Inflammatory macrophage treated with lipopolysaccharide for 4 hours (primary cell): ENCODE measurements at regions not wholly inside any gene's neighbourhood (a gene's known extent, or its start where the extent isn't known, plus 50 kb on each side); places are given as distances from the start of the nearest gene placed in this dataset.
A peak's percentile ranks its signal among the peaks of the same experiment; 100 is the strongest.

ENCODE experiments used
- DNase-seq: peaks from one replicate; pipeline ENCODE4 v3.0.0-alpha.2; 2020

DNA sequence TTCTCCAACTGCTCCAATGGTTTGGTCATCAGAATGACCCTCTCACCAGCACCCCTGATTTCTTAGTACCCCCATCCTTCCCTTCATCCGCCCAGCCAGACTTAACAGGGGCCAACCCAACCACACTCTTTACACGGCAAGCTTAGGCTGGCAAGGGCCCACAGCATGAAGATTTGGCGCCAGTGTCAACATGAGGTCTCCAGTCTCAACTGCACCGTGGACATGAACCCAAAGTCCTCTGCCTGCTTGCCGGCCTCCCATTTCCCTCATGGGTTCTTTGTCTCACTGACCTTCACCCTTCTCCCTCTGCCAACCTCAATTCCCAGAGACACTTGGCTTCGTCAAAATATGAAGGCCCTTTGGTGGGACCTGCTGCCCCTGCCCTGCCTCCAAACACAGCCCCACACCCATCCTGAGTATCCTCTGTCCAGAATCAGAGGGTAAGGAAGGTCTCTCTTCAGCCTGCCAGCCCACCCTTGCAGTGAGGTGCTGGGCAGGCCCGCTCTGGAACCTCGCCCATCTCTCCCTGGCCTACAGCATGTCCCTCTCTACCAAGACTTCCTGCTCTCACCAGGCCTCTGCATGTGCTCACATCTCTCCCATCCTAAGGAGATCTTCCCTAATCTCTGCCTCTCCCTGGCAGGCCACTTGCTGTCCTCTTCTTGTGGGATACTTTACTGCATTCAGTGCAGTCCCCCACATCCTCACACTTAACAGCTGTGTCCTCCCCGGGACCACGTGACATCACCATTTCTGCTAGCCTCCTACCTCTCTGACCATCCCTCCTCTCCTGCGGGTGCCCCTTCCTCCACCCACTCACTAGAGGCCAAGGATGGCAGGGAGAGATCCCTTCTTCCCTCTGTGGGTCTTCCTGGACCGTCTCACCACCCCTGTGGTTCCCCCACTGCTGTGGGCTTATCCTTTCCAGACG is 91.7 kb upstream of the ZMIZ1 start:
- peak; percentile 48 for DNase-seq

GRCh38 chr10:78979938-78980337 is 88.8 kb upstream of the ZMIZ1 start:
- no peak for DNase-seq

DNA sequence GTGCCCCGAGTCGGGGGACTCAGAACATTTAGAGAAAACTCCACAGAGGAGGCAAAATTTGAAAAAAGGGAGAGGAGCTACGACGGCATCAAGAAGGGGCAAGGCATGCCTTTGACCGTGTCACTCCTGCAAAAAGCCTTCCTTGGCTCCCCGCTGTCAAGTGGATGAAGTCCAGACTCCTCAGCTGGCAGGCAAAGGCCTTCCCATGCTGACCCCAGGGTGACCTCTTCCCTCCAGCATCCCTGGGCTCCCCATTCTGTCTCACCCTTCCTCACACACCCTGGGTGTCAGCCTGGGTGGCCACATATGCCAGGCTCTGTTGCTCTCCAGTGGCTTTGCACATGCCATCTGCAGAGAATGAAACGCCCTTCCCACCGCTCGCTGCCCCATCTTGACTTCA is 88.4 kb upstream of the ZMIZ1 start:
- no peak for DNase-seq

DNA sequence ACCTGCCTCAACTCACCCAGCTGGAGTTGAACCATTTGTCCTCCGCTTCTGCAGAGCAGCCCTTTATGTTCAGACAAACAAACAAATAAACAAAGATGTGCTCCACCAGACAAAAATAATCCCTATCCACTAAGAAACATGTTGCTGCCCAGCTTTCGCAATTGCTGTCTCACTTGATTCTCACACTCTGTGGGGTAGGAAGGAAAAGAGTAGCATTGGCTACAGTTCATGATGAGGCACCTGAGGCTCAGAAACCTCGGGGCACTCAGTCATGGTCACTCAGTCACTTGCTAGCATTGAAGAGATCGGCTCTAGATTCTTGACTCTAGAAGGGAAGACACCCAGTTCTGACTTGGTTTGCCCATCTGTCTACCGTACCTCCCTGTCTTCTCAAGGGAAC is 88.0 kb upstream of the ZMIZ1 start:
- peak; percentile 73 for DNase-seq

- DNase-seq: peak; percentile 66
Measured at GRCh38 chr10:78981257-78981969, 87.4 kb upstream of the ZMIZ1 start.

DNA sequence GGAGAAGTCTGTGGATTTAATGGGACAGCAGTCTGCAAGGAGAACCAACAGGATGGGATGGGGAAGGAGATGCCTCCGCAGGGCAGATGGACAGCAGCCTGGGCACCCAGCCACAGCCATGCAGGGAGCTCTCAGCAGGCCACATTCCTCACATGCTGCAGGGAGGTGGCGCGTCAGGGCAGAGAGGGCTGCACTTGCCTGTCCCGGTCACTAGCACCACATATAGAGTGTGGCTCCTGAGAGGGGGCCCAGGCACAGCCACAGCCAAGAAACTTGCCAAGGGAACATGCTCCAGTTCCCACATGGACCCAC is 86.8 kb upstream of the ZMIZ1 start:
- DNase-seq: no peak

DNA sequence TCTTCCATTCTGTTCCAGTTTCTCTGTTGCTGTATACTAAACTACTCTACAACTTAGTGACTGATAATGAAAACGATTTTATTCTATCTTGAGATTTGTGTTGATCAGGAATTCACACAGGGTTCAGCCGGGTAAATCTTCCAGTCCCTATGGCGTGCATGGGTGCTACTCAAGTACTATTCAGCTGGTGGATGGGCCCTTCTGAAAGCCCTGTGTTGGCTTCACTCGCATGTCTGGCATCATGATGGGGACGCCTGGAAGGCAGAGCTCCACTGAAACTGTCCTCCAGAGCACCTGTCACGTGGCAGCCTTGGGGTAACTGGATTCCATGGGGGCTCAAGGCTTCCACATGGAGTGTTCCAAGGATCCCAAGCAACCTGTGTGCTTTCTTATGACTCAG is 86.0 kb upstream of the ZMIZ1 start:
- no peak for DNase-seq

DNA sequence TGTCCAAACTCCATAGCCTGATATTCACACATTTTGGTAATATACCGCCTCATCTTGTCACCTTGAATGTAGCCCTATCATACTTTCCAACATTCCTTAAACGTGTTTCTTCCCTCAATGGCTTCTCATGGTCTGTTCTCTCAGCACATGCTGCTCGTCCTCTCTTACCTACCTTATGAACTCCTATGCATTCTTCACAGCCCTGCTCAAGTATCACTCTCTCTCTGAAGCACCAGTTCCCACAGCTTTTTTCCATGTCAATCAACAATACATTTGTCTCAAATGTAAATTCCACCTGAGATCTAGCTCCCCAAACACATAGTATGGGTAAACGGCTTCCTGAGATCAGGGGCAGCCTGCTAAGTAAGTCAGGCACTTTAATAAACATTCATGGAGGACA is 85.2 kb upstream of the ZMIZ1 start:
- DNase-seq: no peak

GRCh38 chr10:78985973-78986818 is 82.6 kb upstream of the ZMIZ1 start:
- DNase-seq: no peak

DNA sequence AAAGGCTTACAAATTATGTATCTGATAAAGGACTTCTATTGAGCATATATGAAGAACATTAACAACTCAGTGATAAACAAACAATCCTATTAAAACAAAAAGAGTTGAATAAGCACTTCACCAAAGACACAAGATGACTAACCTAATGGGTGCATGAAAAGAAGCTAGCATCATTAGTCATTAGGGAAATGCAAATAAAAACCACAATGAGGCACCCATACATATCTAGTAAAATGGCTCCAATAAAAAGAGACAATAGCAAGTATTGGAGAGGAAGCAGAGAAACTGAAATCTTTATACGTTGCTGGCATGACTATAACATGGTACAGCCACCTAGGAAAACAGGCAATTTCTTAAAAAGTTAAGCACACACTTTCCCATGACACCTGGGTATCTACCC is 77.6 kb upstream of the ZMIZ1 start:
- DNase-seq: peak; percentile 78

- DNase-seq: no peak
Measured at GRCh38 chr10:78992333-78992732, 76.4 kb upstream of the ZMIZ1 start.

DNA sequence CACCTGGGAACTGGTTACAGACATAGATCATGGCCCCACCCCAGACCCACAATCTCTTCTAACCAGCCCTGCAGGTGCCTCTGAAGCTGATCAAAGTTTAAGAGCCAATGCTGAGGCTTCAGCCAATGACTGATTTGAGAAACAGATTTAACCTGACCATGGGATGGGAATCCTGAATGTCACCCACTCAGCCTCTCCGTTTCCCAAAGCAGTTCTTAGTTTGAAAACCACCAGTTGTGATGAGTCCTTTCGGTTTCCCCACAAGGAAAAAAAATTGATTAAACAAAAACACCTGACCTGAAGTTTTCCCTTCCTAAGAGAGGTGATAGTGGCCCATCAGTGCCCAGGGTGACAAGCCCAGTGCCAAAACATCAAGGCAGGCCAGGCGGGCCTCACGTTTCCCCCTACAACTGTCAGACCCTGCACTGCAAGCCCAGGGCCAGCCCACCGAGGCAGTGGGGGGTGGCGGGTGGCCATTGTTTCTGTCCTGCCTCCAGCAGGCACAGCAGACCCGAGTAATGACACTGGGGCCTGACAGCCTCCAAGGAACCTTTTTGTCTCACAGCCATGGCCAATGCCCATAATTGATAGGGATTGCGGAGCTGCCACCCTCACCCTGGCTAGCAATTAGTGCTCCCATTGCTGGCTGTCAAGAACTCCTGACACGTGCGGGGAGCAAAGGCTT is 75.4 kb upstream of the ZMIZ1 start:
- DNase-seq: no peak

DNA sequence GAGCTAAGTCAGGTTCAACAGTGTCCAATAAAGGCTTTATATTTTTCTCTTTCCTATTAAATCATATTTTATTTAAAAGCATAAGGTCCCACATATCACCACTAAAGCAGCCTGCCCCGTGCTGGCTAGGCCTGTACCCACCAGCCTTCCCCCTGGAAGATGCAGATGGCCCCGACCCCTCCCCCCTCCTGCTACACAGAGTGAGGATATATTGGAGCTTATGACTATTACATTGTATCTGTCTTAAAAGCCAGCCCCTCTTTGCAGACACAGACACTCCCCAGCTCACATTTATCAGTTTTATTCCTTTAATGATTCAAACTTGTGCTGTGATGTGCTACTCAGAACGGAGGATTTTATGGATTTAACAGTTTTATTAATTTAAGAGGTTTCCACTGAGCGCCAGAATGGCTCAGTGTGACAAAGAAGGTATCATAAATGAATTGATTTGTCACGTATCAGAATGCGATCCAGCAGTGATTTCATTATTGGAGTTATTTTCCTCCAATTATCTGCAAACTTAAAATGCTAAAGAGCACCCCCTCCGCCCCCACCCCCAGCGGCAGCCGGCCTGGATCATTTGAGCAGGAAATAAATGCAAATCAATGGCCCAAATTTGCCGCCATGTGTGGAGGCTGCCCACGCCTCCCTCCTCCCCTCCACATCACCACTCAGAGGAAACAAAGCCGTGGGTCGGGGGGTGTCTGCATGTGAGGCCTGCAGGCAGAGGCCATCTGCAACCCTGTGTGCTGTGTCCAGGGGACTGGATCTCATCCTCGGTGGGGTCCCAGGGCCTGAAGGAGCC is 72.6 kb upstream of the ZMIZ1 start:
- DNase-seq: no peak

DNA sequence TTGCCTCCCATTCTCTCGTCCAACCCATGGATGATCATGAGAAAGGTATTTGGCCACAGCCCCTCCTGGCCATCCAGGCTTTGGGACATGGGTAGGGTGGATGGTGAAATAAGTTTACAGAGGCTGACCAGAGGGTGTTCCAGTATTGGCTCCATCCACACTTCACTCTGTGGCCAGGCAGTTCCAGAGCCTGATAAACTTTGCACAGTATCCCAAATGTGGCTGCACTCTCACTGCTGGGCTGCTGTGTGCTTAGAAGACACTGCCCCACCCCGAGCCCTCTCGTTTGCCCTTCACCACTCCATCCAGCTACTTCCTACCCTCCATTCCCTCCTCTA is 72.0 kb upstream of the ZMIZ1 start:
- no peak for DNase-seq

GRCh38 chr10:78997635-78998618 is 70.8 kb upstream of the ZMIZ1 start:
- DNase-seq: peak; percentile 53

- DNase-seq: peak; percentile 93
Measured at GRCh38 chr10:79001082-79001885, 67.5 kb upstream of the ZMIZ1 start.

GRCh38 chr10:79002336-79002735 is 66.4 kb upstream of the ZMIZ1 start:
- DNase-seq: no peak

DNA sequence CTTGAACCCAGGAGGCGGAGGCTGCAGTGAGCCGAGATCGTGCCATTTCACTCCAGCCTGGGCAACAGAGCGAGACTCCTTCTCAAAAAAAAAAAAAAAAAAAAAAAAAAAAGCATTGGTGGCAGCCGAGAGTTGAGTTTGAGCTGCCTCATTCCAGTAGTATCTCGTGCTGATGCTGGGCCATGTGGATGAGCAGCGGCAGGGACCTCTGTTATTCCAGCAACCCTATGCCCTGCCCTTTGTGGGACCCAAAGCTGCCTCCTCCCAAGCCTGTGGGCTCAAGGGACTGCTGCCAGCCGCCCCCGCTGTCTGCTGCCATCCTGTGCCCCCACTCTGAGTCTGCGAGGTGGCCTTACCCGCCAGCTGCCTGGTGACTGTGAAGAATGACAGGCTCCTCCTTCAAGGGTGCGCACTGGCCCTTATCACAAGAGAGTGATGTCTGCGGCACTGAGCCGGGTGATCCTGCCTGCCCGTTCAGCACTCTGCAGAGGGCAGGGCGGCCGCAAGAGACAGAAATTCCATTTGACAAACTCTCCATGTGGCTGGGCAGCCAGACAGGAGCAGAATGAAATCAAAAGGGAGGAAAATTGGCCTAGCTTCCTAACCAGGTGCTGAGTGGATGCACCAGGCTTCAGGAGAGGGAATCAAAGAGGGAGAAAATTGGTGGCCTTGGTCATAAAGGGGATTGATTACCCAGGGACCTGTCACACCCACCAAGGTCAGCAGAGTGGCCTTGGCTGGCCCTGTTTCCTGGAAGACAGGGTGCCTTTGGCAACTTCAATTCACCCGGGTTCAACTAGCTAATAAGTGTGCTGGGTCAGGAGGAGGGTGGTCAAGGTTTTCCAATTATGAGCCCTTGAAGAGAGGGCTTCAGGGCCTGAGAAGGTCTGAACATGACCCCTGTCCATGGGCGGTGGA is 65.3 kb upstream of the ZMIZ1 start:
- no peak for DNase-seq

GRCh38 chr10:79004311-79004710 is 64.5 kb upstream of the ZMIZ1 start:
- no peak for DNase-seq
